Adrenal gland (tissue), 5 donors: ENCODE measurements at regions not wholly inside any gene's neighbourhood (a gene's known extent, or its start where the extent isn't known, plus 50 kb on each side); places are given as distances from the start of the nearest gene placed in this dataset.

Experiments used
- CTCF ChIP-seq, 6 experiments: fragments of 450-650 bp in 4 of 6; fragments of 200-600 bp in 2 of 6; sonication (generic) in 1 of 6; IDR thresholded peaks; 1 replicate in 5 of 6; 2 replicates in 1 of 6; pipeline versions ENCODE4 v1.5.1 to v1.8.0; 2016 to 2021; ENCODE audit warnings: antibody characterized with exemption in 6 of 6, mild to moderate bottlenecking in 2 of 6, moderate library complexity in 1 of 6
- POLR2A ChIP-seq, 2 donors: fragments of 450-650 bp; IDR thresholded peaks; one replicate each; pipeline ENCODE4 v1.6.1; 2017; ENCODE audit warnings: antibody characterized with exemption in 2 of 2, mild to moderate bottlenecking in 2 of 2, moderate library complexity in 1 of 2
- donor health status: DM: no; HTN: no; CAD: no.

GRCh38 chr1:221965252-221965651 is 223.4 kb upstream of the DUSP10 start:
- TF ChIP-seq POLR2A (IDR thresholded peaks at IDR 0.05), result no peak
- no peak for TF ChIP-seq CTCF (IDR thresholded peaks at IDR 0.05)
